K562 (cell line): ENCODE measurements at regions not wholly inside any gene's neighbourhood (a gene's known extent, or its start where the extent isn't known, plus 50 kb on each side); places are given as distances from the start of the nearest gene placed in this dataset.

ENCODE experiments used
- ATAC-seq: fragments of 200-7000 bp; cut with Tn5 transposase; 3 replicates; pipeline ENCODE4 v1.9.1; 2020; ENCODE audit warnings: moderate library complexity
- BruUV-seq: library from RNA; stranded (reverse); fragments of 400-500 nt; replicated peaks from 2 replicates; lab custom pipeline; 2021; lab: Mats Ljungman, UMichigan
- CTCF ChIA-PET: fragments of 300-600 bp; formaldehyde crosslinking; extraction: SDS; loops from one replicate; lab custom pipeline; 2021; ENCODE audit warnings: low intra/inter-chr PET ratio; lab: Yijun Ruan, JAX
- POLR2A ChIA-PET: fragments of 300-600, 350-650 bp; sonication (Branson Sonifier 250); formaldehyde crosslinking; extraction: SDS; loops from one replicate; lab custom pipeline; 2021; ENCODE audit warnings: antibody characterized with exemption, inconsistent platforms; lab: Yijun Ruan, JAX
- DNase-seq, 4 experiments: peaks; one replicate each; pipeline versions ENCODE4 v3.0.0 to v3.0.0-alpha.2; 2011 to 2018; ENCODE audit warnings: low spot score in 3 of 4, mixed read lengths in 3 of 4; ENCODE audit errors: extremely low read depth in 1 of 4
- FAIRE-seq: peaks from 2 replicates; lab custom pipeline; 2011; peaks lifted over from hg19 to GRCh38; lab: Jason Lieb, UNC
- H2AFZ ChIP-seq: 2 replicates; pipeline ENCODE4 v1.6.0; 2011; ENCODE audit warnings: low read depth, low read length, control low read depth, inconsistent platforms
- H3K27ac ChIP-seq: fragments of 200-600 bp; 3 replicates; pipeline ENCODE4 v1.8.0; 2011; ENCODE audit warnings: low read depth, mild to moderate bottlenecking, control low read depth, inconsistent platforms, low read length, moderate library complexity, mixed read lengths; ENCODE audit errors: extremely low read depth
- H3K27me3 ChIP-seq, 2 experiments: fragments of 300-600 bp in 1 of 2; 2 replicates in 1 of 2; 3 replicates in 1 of 2; pipeline versions ENCODE4 v1.6.0 to v1.8.0; 2011; ENCODE audit warnings: inconsistent platforms in 2 of 2, low read length in 2 of 2, mild to moderate bottlenecking in 1 of 2, mixed read lengths in 1 of 2, moderate library complexity in 1 of 2; ENCODE audit not compliant: control insufficient read depth in 2 of 2, insufficient read depth in 2 of 2
- H3K36me3 ChIP-seq: fragments of 300-600 bp; 3 replicates; pipeline ENCODE4 v1.8.0; 2011; ENCODE audit warnings: mild to moderate bottlenecking, low read length, inconsistent platforms; ENCODE audit not compliant: control insufficient read depth, insufficient read depth
- H3K4me1 ChIP-seq, 2 experiments: fragments of 200-600 bp in 1 of 2; replicated peaks in 1 of 2; 2 replicates in 1 of 2; 3 replicates in 1 of 2; pipeline versions ENCODE4 v1.5.1 to v1.8.0; 2011; ENCODE audit warnings: inconsistent platforms in 2 of 2, low read length in 2 of 2, mild to moderate bottlenecking in 1 of 2, mixed read lengths in 1 of 2, moderate library complexity in 1 of 2; ENCODE audit not compliant: control insufficient read depth in 2 of 2, insufficient read depth in 2 of 2
- H3K4me2 ChIP-seq: 2 replicates; pipeline ENCODE4 v1.6.1; 2011; ENCODE audit warnings: low read length, control low read depth, inconsistent platforms, mixed read lengths; ENCODE audit not compliant: insufficient read depth
- H3K4me3 ChIP-seq: fragments of 200-600 bp; sonication (generic), shearing (Covaris generic); 2 replicates; pipeline ENCODE4 v1.5.1; 2016; ENCODE audit warnings: control low read depth, inconsistent platforms
- H3K79me2 ChIP-seq: fragments of 200-600 bp; 3 replicates; pipeline ENCODE4 v1.8.0; 2011; ENCODE audit warnings: low read length, inconsistent platforms; ENCODE audit not compliant: control insufficient read depth, insufficient read depth
- H3K9ac ChIP-seq, 2 experiments: 2 replicates each; pipeline versions ENCODE4 v1.6.0 to v1.6.1; 2011; ENCODE audit warnings: low read depth in 2 of 2, low read length in 2 of 2, control low read depth in 1 of 2, inconsistent platforms in 1 of 2, mild to moderate bottlenecking in 1 of 2, mixed read lengths in 1 of 2; ENCODE audit not compliant: insufficient read depth in 1 of 2
- H3K9me1 ChIP-seq: one replicate; pipeline ENCODE4 v1.6.0; 2011; ENCODE audit warnings: inconsistent platforms, mild to moderate bottlenecking, low read length, moderate library complexity; ENCODE audit not compliant: control insufficient read depth, insufficient read depth
- H3K9me3 ChIP-seq: replicated peaks from 2 replicates; pipeline ENCODE4 v1.5.1; 2011; ENCODE audit warnings: low read depth, low read length, inconsistent platforms; ENCODE audit not compliant: control insufficient read depth, insufficient read depth
- H4K20me1 ChIP-seq: replicated peaks from 2 replicates; pipeline ENCODE4 v1.6.1; 2011; ENCODE audit warnings: low read length, inconsistent platforms, mixed read lengths; ENCODE audit not compliant: control insufficient read depth, insufficient read depth
- CBX2 ChIP-seq: fragments of 200-600 bp; sonication (generic); IDR thresholded peaks from one replicate; pipeline ENCODE4 v1.6.1; 2012; ENCODE audit warnings: mild to moderate bottlenecking, low read length, inconsistent platforms; ENCODE audit not compliant: insufficient read depth, poor library complexity, severe bottlenecking
- CEBPG ChIP-seq, 3 experiments: fragments of 200-800 bp in 1 of 3; sonication (Bioruptor generic) in 1 of 3; sonication (generic) in 1 of 3; formaldehyde crosslinking in 1 of 3; IDR thresholded peaks in 2 of 3; conservative IDR thresholded peaks in 1 of 3; 2 replicates each; pipeline versions ENCODE4 v1.6.1 to v1.8.0; 2016 to 2022; ENCODE audit warnings: missing compliant biosample characterization in 2 of 3, missing genetic modification characterization in 2 of 3, mild to moderate bottlenecking in 1 of 3, missing genetic modification reagents in 1 of 3
- DPF2 ChIP-seq: fragments of 450-650 bp; IDR thresholded peaks from 2 replicates; pipeline ENCODE4 v1.6.1; 2016
- FOSL1 ChIP-seq: fragments of 200-800 bp; sonication (Bioruptor generic); conservative IDR thresholded peaks from 2 replicates; pipeline ENCODE4 v1.6.1; 2016; ENCODE audit warnings: missing genetic modification characterization, missing compliant biosample characterization
- KAT2B ChIP-seq: IDR thresholded peaks from one replicate; pipeline ENCODE4 v1.6.1; 2012; ENCODE audit warnings: low read depth, mild to moderate bottlenecking, control low read depth, inconsistent platforms, low read length, moderate library complexity
- KDM4B ChIP-seq, 2 experiments: fragments of 450-650 bp in 1 of 2; sonication (generic) in 1 of 2; IDR thresholded peaks; 2 replicates each; pipeline ENCODE4 v1.6.1; 2016 to 2017; ENCODE audit warnings: borderline replicate concordance in 2 of 2, antibody characterized with exemption in 1 of 2, low read depth in 1 of 2, mild to moderate bottlenecking in 1 of 2
- NBN ChIP-seq: fragments of 450-650 bp; IDR thresholded peaks from 2 replicates; pipeline ENCODE4 v1.6.1; 2016; ENCODE audit warnings: low read depth, mild to moderate bottlenecking
- NCOA2 ChIP-seq, 2 experiments: fragments of 450-650 bp; IDR thresholded peaks; 2 replicates each; pipeline ENCODE4 v1.6.1; 2018; ENCODE audit warnings: mild to moderate bottlenecking in 2 of 2, moderate library complexity in 1 of 2; ENCODE audit not compliant: partially characterized antibody in 2 of 2
- NR1H2 ChIP-seq: sonication (generic); formaldehyde crosslinking; IDR thresholded peaks from 2 replicates; pipeline ENCODE4 v1.4.0; 2020; ENCODE audit warnings: mild to moderate bottlenecking, missing genetic modification reagents
- PML ChIP-seq: IDR thresholded peaks from 2 replicates; pipeline ENCODE4 v1.6.1; 2012; ENCODE audit warnings: low read length, inconsistent platforms
- SMARCA5 ChIP-seq: fragments of 450-650 bp; IDR thresholded peaks from 2 replicates; pipeline ENCODE4 v1.6.1; 2016
- SOX6 ChIP-seq: fragments of 450-650 bp; IDR thresholded peaks from 2 replicates; pipeline ENCODE4 v1.6.1; 2014; ENCODE audit warnings: mild to moderate bottlenecking
- XRCC3 ChIP-seq: fragments of 450-650 bp; IDR thresholded peaks from 2 replicates; pipeline ENCODE4 v1.6.1; 2017; ENCODE audit warnings: mild to moderate bottlenecking, moderate library complexity
- ZNF197 ChIP-seq: fragments of 200-800 bp; sonication (Bioruptor generic); IDR thresholded peaks from 2 replicates; pipeline ENCODE4 v1.6.1; 2016; ENCODE audit warnings: low read depth, missing genetic modification characterization, missing compliant biosample characterization
- ZNF583 ChIP-seq: fragments of 250-450 bp; sonication (Bioruptor Pico); IDR thresholded peaks from 2 replicates; pipeline ENCODE4 v1.4.0; 2020
- ZNF586 ChIP-seq: fragments of 450-650 bp; formaldehyde crosslinking; conservative IDR thresholded peaks from 2 replicates; pipeline ENCODE4 v1.4.0; 2020; ENCODE audit warnings: mild to moderate bottlenecking, moderate library complexity
- ZNF668 ChIP-seq: fragments of 250-450 bp; sonication (Bioruptor Pico); IDR thresholded peaks from 2 replicates; pipeline ENCODE4 v1.8.0; 2022; ENCODE audit warnings: mild to moderate bottlenecking, inconsistent platforms
- WGBS: fragments of 100-300 bp; shearing (Covaris generic); methylation state at CpG from one replicate; pipeline ENCODE4 v1.1.6; 2016; ENCODE audit warnings: low coverage, mixed read lengths; ENCODE audit not compliant: insufficient coverage; ENCODE audit errors: missing lambda C conversion rate; 5-methylcytosine and 5-hydroxymethylcytosine counted together
- in situ Hi-C: fragments of 300-500 bp; cut with MboI; formaldehyde crosslinking; loops from 4 replicates; pipeline ENCODE4 v1.15.0; 2018; ENCODE audit warnings: inconsistent platforms, mixed read lengths
- intact Hi-C: fragments of 100-400 bp; cut with micrococcal nuclease; formaldehyde crosslinking; loops from 2 replicates; pipeline ENCODE4 v1.14.2; 2022
- TF ChIP-seq, protein P1 (sequence below): sonication (generic); formaldehyde crosslinking; IDR thresholded peaks from 2 replicates; pipeline ENCODE4 v1.8.1; 2023; ENCODE audit warnings: mild to moderate bottlenecking, missing genetic modification reagents
- TF ChIP-seq, protein P2 (sequence below): fragments of 250-450 bp; sonication (Bioruptor Pico); IDR thresholded peaks from 2 replicates; pipeline ENCODE4 v1.5.0; 2022; ENCODE audit warnings: mild to moderate bottlenecking
- TF ChIP-seq, protein P3 (sequence below): fragments of 250-450 bp; sonication (Bioruptor Pico); IDR thresholded peaks from 2 replicates; pipeline ENCODE4 v1.4.0; 2020; ENCODE audit warnings: mild to moderate bottlenecking

DNA sequence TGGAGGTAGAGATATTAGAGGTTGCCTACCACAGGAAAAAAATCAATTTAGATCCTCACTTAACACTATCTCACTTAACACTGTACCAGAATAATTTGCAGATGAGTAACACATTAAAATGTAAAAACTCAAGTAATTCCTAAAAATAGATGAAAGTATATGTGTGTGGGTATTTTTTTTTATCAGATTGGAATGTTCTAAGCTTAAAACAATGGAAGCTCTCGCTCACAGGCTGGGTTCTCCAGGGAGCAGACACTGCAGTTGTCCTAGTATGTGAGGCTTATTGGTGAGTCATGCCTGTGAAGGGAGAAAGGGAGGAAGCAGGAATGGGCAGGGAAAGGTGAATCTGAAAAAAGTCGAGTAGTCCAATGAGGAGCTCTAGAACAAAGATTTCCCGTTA lies 181.3 kb upstream of the ZNF608 start:
- no peaks in the 10 kb centered on the region for H3K9me3 ChIP-seq
- FAIRE-seq (no peak), DNase-seq (no peak), ATAC-seq (no peak)
- no peaks in the 10 kb centered on the region for H3K79me2 ChIP-seq
- H3K4me1 ChIP-seq = no peaks in the 10 kb centered on the region
- no peaks in the 10 kb centered on the region for H3K27me3 ChIP-seq
- H2AFZ ChIP-seq = no peak overlapping the region
- intact Hi-C loops = no loop called here
- no peak overlapping the region for H3K27ac ChIP-seq
- H4K20me1 ChIP-seq = no peaks in the 10 kb centered on the region
- in situ Hi-C loops = no loop called here
- no peaks in the 10 kb centered on the region for H3K9me1 ChIP-seq
- no peak overlapping the region for H3K4me3 ChIP-seq
- TF ChIP-seq, protein P1, sequence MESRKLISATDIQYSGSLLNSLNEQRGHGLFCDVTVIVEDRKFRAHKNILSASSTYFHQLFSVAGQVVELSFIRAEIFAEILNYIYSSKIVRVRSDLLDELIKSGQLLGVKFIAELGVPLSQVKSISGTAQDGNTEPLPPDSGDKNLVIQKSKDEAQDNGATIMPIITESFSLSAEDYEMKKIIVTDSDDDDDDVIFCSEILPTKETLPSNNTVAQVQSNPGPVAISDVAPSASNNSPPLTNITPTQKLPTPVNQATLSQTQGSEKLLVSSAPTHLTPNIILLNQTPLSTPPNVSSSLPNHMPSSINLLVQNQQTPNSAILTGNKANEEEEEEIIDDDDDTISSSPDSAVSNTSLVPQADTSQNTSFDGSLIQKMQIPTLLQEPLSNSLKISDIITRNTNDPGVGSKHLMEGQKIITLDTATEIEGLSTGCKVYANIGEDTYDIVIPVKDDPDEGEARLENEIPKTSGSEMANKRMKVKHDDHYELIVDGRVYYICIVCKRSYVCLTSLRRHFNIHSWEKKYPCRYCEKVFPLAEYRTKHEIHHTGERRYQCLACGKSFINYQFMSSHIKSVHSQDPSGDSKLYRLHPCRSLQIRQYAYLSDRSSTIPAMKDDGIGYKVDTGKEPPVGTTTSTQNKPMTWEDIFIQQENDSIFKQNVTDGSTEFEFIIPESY (CRISPR knock-in tag) = no peak
- TF ChIP-seq FOSL1 (tag) (no peak), ZNF197 (no peak), XRCC3 (no peak), NCOA2 (IDR thresholded peaks at IDR 0.05; ENCODE audit: partially characterized antibody in 2 of 2) (no peak), CBX2 (no peak), KDM4B (IDR thresholded peaks at IDR 0.05; ENCODE audit: borderline replicate concordance in 2 of 2, low read depth in 1 of 2) (no peak), DPF2 (no peak), ZNF583 (CRISPR knock-in tag) (no peak), KAT2B (no peak), ZNF586 (CRISPR knock-in tag) (no peak), SOX6 (no peak), SMARCA5 (no peak), CEBPG (CRISPR knock-in tag; IDR thresholded peaks at IDR 0.05) (no peak), CEBPG (tag; conservative IDR thresholded peaks at IDR 0.05 in 1 of 2, IDR thresholded peaks at IDR 0.05 in 1 of 2) (no peak), ZNF668 (no peak), PML (no peak), NR1H2 (CRISPR knock-in tag) (no peak), NBN (no peak)
- TF ChIP-seq, protein P2, sequence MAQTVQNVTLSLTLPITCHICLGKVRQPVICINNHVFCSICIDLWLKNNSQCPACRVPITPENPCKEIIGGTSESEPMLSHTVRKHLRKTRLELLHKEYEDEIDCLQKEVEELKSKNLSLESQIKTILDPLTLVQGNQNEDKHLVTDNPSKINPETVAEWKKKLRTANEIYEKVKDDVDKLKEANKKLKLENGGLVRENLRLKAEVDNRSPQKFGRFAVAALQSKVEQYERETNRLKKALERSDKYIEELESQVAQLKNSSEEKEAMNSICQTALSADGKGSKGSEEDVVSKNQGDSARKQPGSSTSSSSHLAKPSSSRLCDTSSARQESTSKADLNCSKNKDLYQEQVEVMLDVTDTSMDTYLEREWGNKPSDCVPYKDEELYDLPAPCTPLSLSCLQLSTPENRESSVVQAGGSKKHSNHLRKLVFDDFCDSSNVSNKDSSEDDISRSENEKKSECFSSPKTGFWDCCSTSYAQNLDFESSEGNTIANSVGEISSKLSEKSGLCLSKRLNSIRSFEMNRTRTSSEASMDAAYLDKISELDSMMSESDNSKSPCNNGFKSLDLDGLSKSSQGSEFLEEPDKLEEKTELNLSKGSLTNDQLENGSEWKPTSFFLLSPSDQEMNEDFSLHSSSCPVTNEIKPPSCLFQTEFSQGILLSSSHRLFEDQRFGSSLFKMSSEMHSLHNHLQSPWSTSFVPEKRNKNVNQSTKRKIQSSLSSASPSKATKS (CRISPR knock-in tag) = no peak
- TF ChIP-seq, protein P3, sequence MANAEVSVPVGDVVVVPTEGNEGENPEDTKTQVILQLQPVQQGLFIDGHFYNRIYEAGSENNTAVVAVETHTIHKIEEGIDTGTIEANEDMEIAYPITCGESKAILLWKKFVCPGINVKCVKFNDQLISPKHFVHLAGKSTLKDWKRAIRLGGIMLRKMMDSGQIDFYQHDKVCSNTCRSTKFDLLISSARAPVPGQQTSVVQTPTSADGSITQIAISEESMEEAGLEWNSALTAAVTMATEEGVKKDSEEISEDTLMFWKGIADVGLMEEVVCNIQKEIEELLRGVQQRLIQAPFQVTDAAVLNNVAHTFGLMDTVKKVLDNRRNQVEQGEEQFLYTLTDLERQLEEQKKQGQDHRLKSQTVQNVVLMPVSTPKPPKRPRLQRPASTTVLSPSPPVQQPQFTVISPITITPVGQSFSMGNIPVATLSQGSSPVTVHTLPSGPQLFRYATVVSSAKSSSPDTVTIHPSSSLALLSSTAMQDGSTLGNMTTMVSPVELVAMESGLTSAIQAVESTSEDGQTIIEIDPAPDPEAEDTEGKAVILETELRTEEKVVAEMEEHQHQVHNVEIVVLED = no peak
- 16% methylated on average over 3 of the region's 3 CpGs for WGBS
- POLR2A ChIA-PET = interaction anchor here (0.6 to 0.8 kb wide), 3 partner anchors 15 to 1755 kb away, joined by 3 to 4 read pairs (median 4); no protein-coding TSS in a partner anchor
- CTCF ChIA-PET = no interaction called here
- H3K36me3 ChIP-seq = no peaks in the 10 kb centered on the region
- H3K4me2 ChIP-seq = no peak overlapping the region
- no peak overlapping the region for H3K9ac ChIP-seq
- no TSS peak for BruUV-seq
